HepG2 (cell line): ENCODE measurements at regions not wholly inside any gene's neighbourhood (a gene's known extent, or its start where the extent isn't known, plus 50 kb on each side); places are given as distances from the start of the nearest gene placed in this dataset.
A peak's percentile ranks its signal among the peaks of the same experiment; 100 is the strongest.

Source experiments
- ATAC-seq: fragments of 200-7000 bp; cut with Tn5 transposase; 3 replicates; pipeline ENCODE4 v1.9.1; 2020; ENCODE audit warnings: mild to moderate bottlenecking, moderate library complexity
- BruUV-seq: library from RNA; stranded (reverse); fragments of 400-500 nt; replicated peaks from 2 replicates; lab custom pipeline; 2021; lab: Mats Ljungman, UMichigan
- CTCF ChIA-PET: fragments of 300-600 bp; formaldehyde crosslinking; extraction: SDS; loops from one replicate; lab custom pipeline; 2021; ENCODE audit warnings: low total read pairs, inconsistent platforms, low intra/inter-chr PET ratio; lab: Yijun Ruan, JAX
- POLR2A ChIA-PET: fragments of 350-600 bp; sonication (Branson Sonifier 250); formaldehyde crosslinking; loops from one replicate; lab custom pipeline; 2020; ENCODE audit warnings: antibody characterized with exemption, inconsistent platforms; lab: Yijun Ruan, JAX
- DNase-seq: peaks from one replicate; pipeline ENCODE4 v3.0.0-alpha.2; 2015; ENCODE audit warnings: low spot score
- FAIRE-seq: peaks from 3 replicates; lab custom pipeline; 2011; peaks lifted over from hg19 to GRCh38; lab: Jason Lieb, UNC
- H2AFZ ChIP-seq: one replicate; pipeline ENCODE4 v1.6.1; 2011; ENCODE audit warnings: low read length, inconsistent platforms
- H3K27ac ChIP-seq: fragments of 300-600 bp; 3 replicates; pipeline ENCODE4 v1.8.0; 2011; ENCODE audit warnings: mixed run types, mild to moderate bottlenecking, mixed read lengths, low read length, inconsistent platforms; ENCODE audit not compliant: insufficient read depth; ENCODE audit errors: extremely low read length
- H3K27me3 ChIP-seq, 2 experiments: fragments of 200-600 bp in 1 of 2; 2 replicates in 1 of 2; 3 replicates in 1 of 2; pipeline versions ENCODE4 v1.6.0 to v1.8.0; 2011; ENCODE audit warnings: low read length in 2 of 2, mild to moderate bottlenecking in 2 of 2, moderate library complexity in 2 of 2, inconsistent platforms in 1 of 2; ENCODE audit not compliant: insufficient read depth in 2 of 2, control insufficient read depth in 1 of 2
- H3K36me3 ChIP-seq, 2 experiments: fragments of 200-600 bp in 1 of 2; replicated peaks in 1 of 2; 2 replicates in 1 of 2; 3 replicates in 1 of 2; pipeline versions ENCODE4 v1.5.1 to v1.8.0; 2011; ENCODE audit warnings: low read length in 2 of 2, inconsistent platforms in 1 of 2; ENCODE audit not compliant: insufficient read depth in 2 of 2, control insufficient read depth in 1 of 2
- H3K4me1 ChIP-seq: 2 replicates; pipeline ENCODE4 v1.5.1; 2012; ENCODE audit warnings: low read length, inconsistent platforms; ENCODE audit not compliant: insufficient read depth
- H3K4me2 ChIP-seq: 2 replicates; pipeline ENCODE4 v1.6.0; 2011; ENCODE audit warnings: low read depth, low read length, inconsistent platforms
- H3K4me3 ChIP-seq, 3 experiments: fragments of 200-600 bp in 1 of 3; sonication (generic), shearing (Covaris generic) in 1 of 3; replicated peaks in 1 of 3; 2 replicates each; pipeline ENCODE4 v1.5.1; 2011 to 2016; ENCODE audit warnings: low read length in 3 of 3, inconsistent platforms in 2 of 3, low read depth in 2 of 3, mild to moderate bottlenecking in 2 of 3, control low read depth in 1 of 3, mixed read lengths in 1 of 3; ENCODE audit not compliant: insufficient read depth in 1 of 3
- H3K79me2 ChIP-seq: one replicate; pipeline ENCODE4 v1.6.1; 2011; ENCODE audit warnings: low read length, inconsistent platforms; ENCODE audit not compliant: insufficient read depth
- H3K9ac ChIP-seq: 2 replicates; pipeline ENCODE4 v1.6.0; 2011; ENCODE audit warnings: mild to moderate bottlenecking, low read depth, low read length, inconsistent platforms; ENCODE audit not compliant: insufficient read depth
- H3K9me3 ChIP-seq: 2 replicates; pipeline ENCODE4 v1.5.1; 2012; ENCODE audit warnings: mild to moderate bottlenecking, low read length
- H4K20me1 ChIP-seq: 2 replicates; pipeline ENCODE4 v1.6.0; 2011; ENCODE audit warnings: inconsistent platforms, mild to moderate bottlenecking, low read length, moderate library complexity; ENCODE audit not compliant: insufficient read depth
- GMEB2 ChIP-seq: IDR thresholded peaks from 2 replicates; pipeline ENCODE4 v1.6.1; 2016; ENCODE audit warnings: missing biosample characterization, missing genetic modification reagents, low read depth
- HOXA3 ChIP-seq: sonication (generic); formaldehyde crosslinking; IDR thresholded peaks from 2 replicates; pipeline ENCODE4 v1.5.0; 2020; ENCODE audit warnings: missing genetic modification reagents
- LCORL ChIP-seq, 2 experiments: fragments of 450-650 bp in 1 of 2; sonication (generic) in 1 of 2; formaldehyde crosslinking in 1 of 2; IDR thresholded peaks; 2 replicates each; pipeline versions ENCODE4 v1.5.0 to v1.6.1; 2017 to 2020; ENCODE audit warnings: antibody characterized with exemption in 1 of 2, missing genetic modification reagents in 1 of 2
- MNT ChIP-seq: fragments of 450-650 bp; IDR thresholded peaks from 2 replicates; pipeline ENCODE4 v1.6.1; 2016
- SKIL ChIP-seq: sonication (generic); formaldehyde crosslinking; IDR thresholded peaks from 2 replicates; pipeline ENCODE4 v1.8.0; 2022; ENCODE audit warnings: missing genetic modification reagents, mild to moderate bottlenecking, moderate library complexity, borderline replicate concordance
- SMARCC2 ChIP-seq: fragments of 450-650 bp; IDR thresholded peaks from 2 replicates; pipeline ENCODE4 v1.6.1; 2017; ENCODE audit warnings: antibody characterized with exemption, mild to moderate bottlenecking
- ZNF646 ChIP-seq: sonication (generic); formaldehyde crosslinking; IDR thresholded peaks from 2 replicates; pipeline ENCODE4 v1.9.0; 2021; ENCODE audit warnings: mild to moderate bottlenecking, missing genetic modification reagents
- WGBS: methylation state at CpG from one replicate; pipeline ENCODE4 v1.1.6; 2017; ENCODE audit warnings: low lambda C conversion rate; 5-methylcytosine and 5-hydroxymethylcytosine counted together
- in situ Hi-C: cut with HindIII; loops from 2 replicates; pipeline ENCODE4 v1.10.0; 2017; ENCODE audit warnings: low pct_unique_long_range_greater_than_20kb; ENCODE audit not compliant: extremely low pct_ligation_motif_present
- intact Hi-C: fragments of 100-400 bp; cut with micrococcal nuclease; formaldehyde crosslinking; loops from one replicate; pipeline ENCODE4 v1.10.0; 2022; ENCODE audit not compliant: unreplicated experiment

- peaks cover 66% of the 10 kb centered on the region for H3K4me1 ChIP-seq
- CTCF ChIA-PET, result no interaction called here
- 81% methylated on average over 16 of the region's 17 CpGs for WGBS
Observed at GRCh38 chr21:43342301-43342881, 84.5 kb downstream of the SIK1 start.

More at GRCh38 chr21:43342301-43342881, 84.5 kb downstream of the SIK1 start:
- H2AFZ ChIP-seq, result no peak overlapping the region
- ATAC-seq, result no peak; the same call in 2 of the 3 replicates
- H3K4me2 ChIP-seq, result no peak overlapping the region
- POLR2A ChIA-PET, result interaction anchor here (1.0 to 1.4 kb wide), 5 partner anchors 9 to 131 kb away, joined by 3 to 13 read pairs (median 4); no protein-coding TSS in a partner anchor
- TF ChIP-seq LCORL (IDR thresholded peaks at IDR 0.05) (peak; percentile 28; the same call in 1 of the 2 replicates), LCORL (CRISPR knock-in tag; IDR thresholded peaks at IDR 0.05) (no peak), ZNF646 (0 out of 2 replicates have a peak, but pooled peaks have one; percentile 12), SMARCC2 (no peak), MNT (peak; percentile 79), GMEB2 (CRISPR knock-in tag) (no peak), SKIL (CRISPR knock-in tag) (0 out of 2 replicates have a peak, but pooled peaks have one; percentile 24), HOXA3 (CRISPR knock-in tag) (no peak)
- no peaks in the 10 kb centered on the region for H3K79me2 ChIP-seq
- DNase-seq, result no peak
- no TSS peak for BruUV-seq
- no peaks in the 10 kb centered on the region for H3K36me3 ChIP-seq
- no peak overlapping the region for H3K27ac ChIP-seq
- FAIRE-seq, result peak; percentile 37
- intact Hi-C loops, result loop anchor here (5.0 kb wide), 2 partner anchors 55 to 305 kb away; no protein-coding TSS in a partner anchor
- H3K27me3 ChIP-seq, result 0 out of 5 replicates have a peak, but pooled peaks cover 1 to 8% of the 10 kb centered on the region in 2 experiments
- no peaks in the 10 kb centered on the region for H4K20me1 ChIP-seq
- no peaks in the 10 kb centered on the region for H3K9me3 ChIP-seq
- no peak overlapping the region for H3K9ac ChIP-seq
- H3K4me3 ChIP-seq, result no peak overlapping the region
- in situ Hi-C loops, result no loop called here
